Activated naive CD8-positive, alpha-beta T cell treated with anti-CD3 and anti-CD28 coated beads for 36 hours (primary cell): ENCODE measurements at regions not wholly inside any gene's neighbourhood (a gene's known extent, or its start where the extent isn't known, plus 50 kb on each side); places are given as distances from the start of the nearest gene placed in this dataset.

Experiments
- DNase-seq: peaks from one replicate; pipeline ENCODE4 v3.0.0; 2021
- H3K27ac Mint-ChIP-seq: one replicate; pipeline ENCODE4 v1.8.0; 2022; ENCODE audit warnings: mild to moderate bottlenecking, moderate library complexity, mixed read lengths
- H3K27me3 Mint-ChIP-seq: one replicate; pipeline ENCODE4 v1.8.0; 2022; ENCODE audit warnings: mild to moderate bottlenecking, mixed read lengths
- H3K36me3 Mint-ChIP-seq: one replicate; pipeline ENCODE4 v1.8.0; 2021; ENCODE audit warnings: mild to moderate bottlenecking, mixed read lengths
- H3K4me1 Mint-ChIP-seq: one replicate; pipeline ENCODE4 v1.8.0; 2021; ENCODE audit warnings: mixed read lengths
- H3K4me3 Mint-ChIP-seq: one replicate; pipeline ENCODE4 v1.8.0; 2022; ENCODE audit warnings: mild to moderate bottlenecking, moderate library complexity, mixed read lengths
- H3K9me3 Mint-ChIP-seq: one replicate; pipeline ENCODE4 v1.8.0; 2022; ENCODE audit warnings: mixed read lengths

DNA sequence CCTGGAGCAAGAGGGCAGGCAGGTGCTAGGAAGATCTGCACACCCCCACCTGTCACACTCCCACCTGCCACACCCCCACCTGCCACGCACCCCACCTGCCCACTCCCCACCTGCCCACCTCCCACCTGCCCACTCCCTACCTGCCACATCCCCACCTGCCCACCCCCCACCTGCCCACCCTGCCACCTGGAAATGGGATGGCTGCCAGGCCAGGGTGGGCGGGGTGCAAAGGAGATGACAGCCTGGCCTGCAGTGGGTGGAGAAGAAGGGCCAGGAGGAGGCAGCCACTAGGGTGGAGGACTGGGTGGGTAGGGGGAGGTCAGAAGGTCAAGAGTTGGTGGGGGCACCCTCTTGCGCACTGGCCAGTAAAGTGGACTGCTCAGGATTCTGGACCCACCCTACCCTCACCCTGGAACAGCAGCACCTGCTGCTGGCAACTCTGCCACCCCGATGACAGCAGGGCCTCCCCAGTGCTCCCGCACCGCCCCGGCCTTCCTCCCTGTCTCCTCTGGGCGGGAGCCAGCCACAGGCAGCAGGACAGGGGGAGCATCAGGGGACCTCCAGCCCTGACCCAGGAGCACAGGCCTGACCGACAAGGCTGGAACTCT is 66.8 kb upstream of the NKX1-1 start:
- Mint-ChIP-seq H3K4me1 (no peaks in the 10 kb centered on the region), H3K27me3 (peaks cover 6% of the 10 kb centered on the region), H3K27ac (no peak overlapping the region), H3K36me3 (no peaks in the 10 kb centered on the region), H3K9me3 (peaks cover 5% of the 10 kb centered on the region), H3K4me3 (no peak overlapping the region)
- no peak for DNase-seq

GRCh38 chr4:1472148-1472797 is 66.0 kb upstream of the NKX1-1 start:
- no peak for DNase-seq
- peaks cover 12% of the 10 kb centered on the region for H3K9me3 Mint-ChIP-seq
- peaks cover 6% of the 10 kb centered on the region for H3K27me3 Mint-ChIP-seq
- H3K36me3 Mint-ChIP-seq, result no peaks in the 10 kb centered on the region
- H3K4me1 Mint-ChIP-seq, result no peaks in the 10 kb centered on the region
- no peak overlapping the region for H3K4me3 Mint-ChIP-seq
- H3K27ac Mint-ChIP-seq, result no peak overlapping the region

DNA sequence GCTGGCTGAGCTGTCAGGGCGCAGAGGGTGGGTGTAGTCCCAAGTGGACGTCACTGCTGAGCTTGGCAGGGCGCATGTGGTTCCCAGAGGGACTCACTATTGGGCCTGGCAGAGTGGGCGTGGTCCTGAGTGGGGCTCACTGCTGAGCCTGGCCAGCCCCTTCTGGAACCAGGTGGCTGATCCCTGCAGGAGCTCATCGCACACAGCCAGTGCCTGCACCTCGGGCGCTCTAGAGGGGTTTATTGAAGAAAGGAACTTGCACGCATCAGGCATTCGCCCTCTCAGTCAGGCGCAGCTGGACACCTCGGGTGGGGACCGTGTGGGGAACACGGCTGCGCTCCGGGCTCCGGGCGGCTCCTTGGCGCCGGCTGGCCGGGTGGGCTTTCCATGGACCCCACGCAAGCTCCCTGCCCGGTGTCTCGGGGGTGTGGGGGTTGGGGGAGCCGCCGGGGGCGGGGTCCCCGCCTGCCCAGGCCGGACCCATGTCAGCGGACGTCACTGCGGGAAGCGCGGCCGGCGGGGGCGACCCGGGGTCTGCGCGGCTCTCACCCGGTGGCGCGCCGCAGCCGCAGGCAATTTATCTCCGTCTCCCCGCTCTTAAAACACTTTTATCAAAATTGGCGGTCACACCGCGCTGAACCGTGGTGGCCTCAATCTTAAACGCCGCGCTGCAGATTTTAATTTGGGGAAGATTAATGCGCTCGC is 65.4 kb upstream of the NKX1-1 start:
- H3K36me3 Mint-ChIP-seq, result no peaks in the 10 kb centered on the region
- H3K4me1 Mint-ChIP-seq, result no peaks in the 10 kb centered on the region
- DNase-seq, result no peak
- no peak overlapping the region for H3K4me3 Mint-ChIP-seq
- H3K9me3 Mint-ChIP-seq, result peaks cover 12% of the 10 kb centered on the region
- no peak overlapping the region for H3K27ac Mint-ChIP-seq
- peaks cover 6% of the 10 kb centered on the region for H3K27me3 Mint-ChIP-seq

DNA sequence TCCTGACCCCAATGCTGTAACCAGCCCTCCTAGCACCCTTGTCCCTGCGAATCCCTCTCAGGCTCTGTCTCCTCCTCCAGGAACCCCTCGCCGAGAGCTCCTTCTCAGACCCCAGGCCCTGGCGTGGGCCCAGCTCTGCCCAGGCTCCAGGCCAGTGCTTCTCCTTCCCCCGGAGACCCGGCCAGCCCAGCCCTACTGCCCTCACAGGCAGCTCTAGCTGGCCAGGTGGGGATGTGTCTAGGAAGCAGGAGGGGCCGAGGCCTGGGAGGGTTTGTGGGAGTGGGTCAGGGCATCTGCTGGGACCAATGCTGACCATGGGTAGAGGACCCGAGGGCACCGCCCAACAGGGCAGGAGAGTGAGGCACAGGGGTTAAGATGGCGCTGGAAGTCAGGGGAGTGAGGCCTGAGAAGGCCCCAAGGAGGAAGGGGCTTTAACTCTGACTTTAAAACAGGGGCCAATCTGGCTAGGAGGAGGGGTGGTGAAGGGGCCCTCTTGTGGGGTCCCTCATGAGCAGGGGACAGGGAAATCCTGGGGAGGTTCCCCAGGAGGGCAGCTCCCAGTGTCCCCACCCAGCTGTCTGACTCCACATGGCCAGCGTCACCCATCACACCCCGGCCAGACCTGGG is 64.7 kb upstream of the NKX1-1 start:
- H3K27me3 Mint-ChIP-seq, result peaks cover 6% of the 10 kb centered on the region

GRCh38 chr4:1470393-1470670 is 64.1 kb upstream of the NKX1-1 start:
- no peak overlapping the region for H3K27ac Mint-ChIP-seq
- H3K27me3 Mint-ChIP-seq, result peaks cover 6% of the 10 kb centered on the region
- H3K4me1 Mint-ChIP-seq, result no peaks in the 10 kb centered on the region
- no peaks in the 10 kb centered on the region for H3K36me3 Mint-ChIP-seq
- H3K4me3 Mint-ChIP-seq, result no peak overlapping the region
- H3K9me3 Mint-ChIP-seq, result peaks cover 12% of the 10 kb centered on the region
- DNase-seq, result no peak

More for the DNA sequence above, 64.7 kb upstream of the NKX1-1 start:
- Mint-ChIP-seq H3K36me3 (no peaks in the 10 kb centered on the region), H3K4me3 (no peak overlapping the region), H3K9me3 (peaks cover 12% of the 10 kb centered on the region), H3K27ac (no peak overlapping the region), H3K4me1 (no peaks in the 10 kb centered on the region)
- no peak for DNase-seq

- H3K4me1 Mint-ChIP-seq, result no peaks in the 10 kb centered on the region
- peaks cover 6% of the 10 kb centered on the region for H3K27me3 Mint-ChIP-seq
- no peaks in the 10 kb centered on the region for H3K36me3 Mint-ChIP-seq
- no peak for DNase-seq
- H3K27ac Mint-ChIP-seq, result no peak overlapping the region
- H3K9me3 Mint-ChIP-seq, result peaks cover 12% of the 10 kb centered on the region
- H3K4me3 Mint-ChIP-seq, result no peak overlapping the region
Observed at GRCh38 chr4:1469607-1470392, 63.6 kb upstream of the NKX1-1 start.

DNA sequence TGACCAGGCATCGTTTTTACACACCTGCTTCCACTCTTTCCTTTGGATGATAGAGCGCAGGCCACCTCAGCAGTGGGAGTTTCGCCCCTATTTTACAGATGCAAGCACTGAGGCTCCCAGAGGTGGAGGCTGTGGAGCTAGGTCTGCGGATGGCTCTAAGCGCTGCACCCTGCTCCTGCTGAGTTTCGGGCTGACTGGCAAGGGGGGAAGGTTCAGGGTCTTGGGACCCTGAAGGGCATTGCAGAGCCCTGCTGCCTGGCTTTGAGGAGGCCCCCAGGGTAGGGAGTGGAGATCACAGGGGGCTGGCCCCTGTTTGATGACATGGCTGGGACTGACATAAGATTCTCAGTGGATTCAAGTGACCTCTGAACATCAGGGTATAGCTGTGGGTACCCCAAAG is 62.8 kb upstream of the NKX1-1 start:
- no peak overlapping the region for H3K4me3 Mint-ChIP-seq
- no peaks in the 10 kb centered on the region for H3K36me3 Mint-ChIP-seq
- no peaks in the 10 kb centered on the region for H3K4me1 Mint-ChIP-seq
- DNase-seq, result no peak
- H3K27ac Mint-ChIP-seq, result no peak overlapping the region
- H3K9me3 Mint-ChIP-seq, result peaks cover 12% of the 10 kb centered on the region
- H3K27me3 Mint-ChIP-seq, result peaks cover 6% of the 10 kb centered on the region

DNA sequence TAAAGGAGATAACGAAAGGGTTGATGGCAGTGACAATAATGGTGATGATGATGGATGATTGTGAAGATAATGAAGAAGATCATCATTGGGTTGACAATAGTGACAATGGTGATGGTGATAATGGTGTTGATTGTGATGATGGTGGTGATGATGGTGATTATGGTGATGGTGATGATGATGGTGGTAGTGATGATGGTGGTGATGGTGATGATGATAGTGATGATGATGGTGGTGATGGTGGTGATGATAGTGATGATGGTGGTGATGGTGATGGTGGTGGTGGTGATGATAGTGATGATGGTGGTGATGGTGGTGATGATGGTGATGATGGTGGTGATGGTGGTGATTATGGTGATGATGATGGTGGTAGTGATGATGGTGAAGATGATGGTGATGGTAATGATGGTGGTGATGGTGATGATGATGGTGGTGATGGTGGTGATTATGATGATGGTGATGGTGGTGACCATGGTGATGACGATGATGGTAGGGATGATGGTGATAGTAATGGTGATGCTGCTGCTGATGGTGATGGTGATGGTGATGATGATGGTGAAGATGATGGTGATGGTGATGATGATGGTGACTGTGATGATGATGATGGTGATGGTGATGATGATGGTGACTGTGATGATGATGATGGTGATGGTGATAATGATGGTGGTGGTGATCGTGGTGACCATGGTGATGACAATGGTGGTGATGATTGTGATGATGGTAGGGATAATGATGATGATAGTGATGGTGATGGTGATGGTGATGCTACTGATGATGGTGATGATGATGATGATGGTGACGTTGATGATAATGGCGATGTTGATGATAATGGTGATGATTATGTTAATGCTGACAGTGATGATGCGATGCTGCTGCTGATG is 61.6 kb upstream of the NKX1-1 start:
- H3K9me3 Mint-ChIP-seq, result peaks cover 12% of the 10 kb centered on the region
- no peak overlapping the region for H3K4me3 Mint-ChIP-seq
- H3K27ac Mint-ChIP-seq, result no peak overlapping the region
- H3K4me1 Mint-ChIP-seq, result no peaks in the 10 kb centered on the region
- H3K36me3 Mint-ChIP-seq, result no peaks in the 10 kb centered on the region
- H3K27me3 Mint-ChIP-seq, result peaks cover 6% of the 10 kb centered on the region
- DNase-seq, result no peak

GRCh38 chr4:1466863-1467165 is 60.6 kb upstream of the NKX1-1 start:
- no peak overlapping the region for H3K4me3 Mint-ChIP-seq
- DNase-seq, result no peak
- peaks cover 5% of the 10 kb centered on the region for H3K27me3 Mint-ChIP-seq
- no peaks in the 10 kb centered on the region for H3K4me1 Mint-ChIP-seq
- no peak overlapping the region for H3K27ac Mint-ChIP-seq
- no peaks in the 10 kb centered on the region for H3K36me3 Mint-ChIP-seq
- peaks cover 12% of the 10 kb centered on the region for H3K9me3 Mint-ChIP-seq

- DNase-seq, result no peak
- H3K9me3 Mint-ChIP-seq, result peaks cover 12% of the 10 kb centered on the region
- H3K36me3 Mint-ChIP-seq, result no peaks in the 10 kb centered on the region
- no peak overlapping the region for H3K4me3 Mint-ChIP-seq
- H3K27me3 Mint-ChIP-seq, result peaks cover 10% of the 10 kb centered on the region
- no peaks in the 10 kb centered on the region for H3K4me1 Mint-ChIP-seq
- no peak overlapping the region for H3K27ac Mint-ChIP-seq
Observed at GRCh38 chr4:1466034-1466862, 60.0 kb upstream of the NKX1-1 start.

DNA sequence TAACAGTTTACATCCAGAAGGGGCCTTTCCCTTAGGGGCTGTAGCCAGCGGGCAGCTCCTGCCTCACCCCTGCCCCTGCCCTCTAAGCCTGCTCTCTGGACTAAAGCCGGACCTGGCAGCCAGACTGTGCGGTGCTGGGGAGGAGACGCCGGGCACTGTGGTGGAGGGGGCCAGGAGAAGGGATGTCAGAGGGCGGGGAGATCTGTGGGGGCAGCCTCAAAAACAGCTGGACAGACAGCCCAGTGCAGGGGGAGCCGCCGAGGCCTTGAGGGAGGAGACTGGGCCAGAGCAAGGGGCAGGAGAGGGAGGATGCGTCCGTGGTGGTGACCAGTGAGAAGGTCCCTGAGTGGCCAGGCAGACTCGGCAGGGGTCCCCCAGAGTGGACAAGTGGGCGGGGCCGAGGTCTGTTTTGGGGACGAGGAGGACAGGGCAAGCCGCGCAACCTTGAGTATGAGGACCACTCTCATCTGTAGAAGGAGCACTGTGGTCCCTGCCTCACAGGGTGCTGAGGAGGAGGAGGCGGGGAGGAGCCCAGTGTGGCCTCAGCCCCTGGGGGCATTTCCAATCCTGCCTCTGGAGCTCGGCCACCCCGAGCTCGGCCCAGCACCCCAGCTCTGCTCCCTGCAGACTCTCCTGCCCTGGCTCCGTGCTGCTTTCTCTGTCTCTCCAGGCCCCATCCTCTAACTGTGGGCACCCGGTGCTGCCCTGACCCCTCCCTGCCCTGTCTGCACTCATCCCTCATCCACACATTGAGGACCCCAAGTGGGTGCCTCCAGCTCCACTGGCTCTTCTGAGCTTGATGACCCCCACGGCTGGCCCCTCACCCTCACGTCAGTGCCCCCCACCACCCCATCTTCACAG is 59.2 kb upstream of the NKX1-1 start:
- H3K9me3 Mint-ChIP-seq, result peaks cover 12% of the 10 kb centered on the region
- no peak for DNase-seq
- H3K27ac Mint-ChIP-seq, result no peak overlapping the region
- peaks cover 14% of the 10 kb centered on the region for H3K27me3 Mint-ChIP-seq
- H3K4me1 Mint-ChIP-seq, result no peaks in the 10 kb centered on the region
- H3K4me3 Mint-ChIP-seq, result no peak overlapping the region
- no peaks in the 10 kb centered on the region for H3K36me3 Mint-ChIP-seq

- Mint-ChIP-seq H3K4me1 (no peaks in the 10 kb centered on the region), H3K4me3 (no peak overlapping the region), H3K27ac (no peak overlapping the region), H3K27me3 (peaks cover 18% of the 10 kb centered on the region), H3K9me3 (peaks cover 12% of the 10 kb centered on the region), H3K36me3 (no peaks in the 10 kb centered on the region)
- no peak for DNase-seq
Observed at GRCh38 chr4:1464581-1465171, 58.4 kb upstream of the NKX1-1 start.
